Epithelial cell of proximal tubule (primary cell): ENCODE measurements at regions not wholly inside any gene's neighbourhood (a gene's known extent, or its start where the extent isn't known, plus 50 kb on each side); places are given as distances from the start of the nearest gene placed in this dataset.

Experiments
- DNase-seq: peaks from one replicate; pipeline ENCODE4 v3.0.0-alpha.2; 2011; ENCODE audit warnings: low read depth
- H3K4me3 ChIP-seq: 2 replicates; pipeline ENCODE4 v1.5.1; 2011; ENCODE audit warnings: low read depth, mild to moderate bottlenecking, low read length
- CTCF ChIP-seq: conservative IDR thresholded peaks from 2 replicates; pipeline ENCODE4 v1.5.1; 2012; ENCODE audit warnings: low read depth, mild to moderate bottlenecking, low read length

- H3K4me3 ChIP-seq, result no peak overlapping the region
- TF ChIP-seq CTCF, result no peak
- no peak for DNase-seq
Observed at GRCh38 chr5:105773241-105773640, 1897.5 kb downstream of the EFNA5 start.

DNA sequence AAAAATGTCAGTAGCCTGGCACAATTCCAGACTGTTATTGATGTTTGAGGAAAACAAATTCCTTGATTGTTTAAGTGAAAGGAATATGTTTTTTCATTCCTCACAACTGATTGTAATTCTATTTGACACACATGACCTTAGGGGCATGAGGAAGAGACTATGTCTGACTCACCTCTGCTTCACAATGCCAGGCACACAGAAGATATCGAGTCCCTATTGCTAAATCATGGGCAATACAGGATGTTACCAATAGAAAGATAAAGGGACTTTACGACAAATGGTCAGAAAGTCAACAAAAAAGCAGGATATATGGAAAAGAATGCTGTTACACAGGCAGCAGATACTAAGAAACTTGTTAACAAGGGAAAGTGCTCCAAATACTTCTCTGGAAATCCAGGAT lies 1903.5 kb downstream of the EFNA5 start:
- DNase-seq, result no peak
- TF ChIP-seq CTCF, result no peak
- H3K4me3 ChIP-seq, result no peak overlapping the region

- no peak for DNase-seq
- H3K4me3 ChIP-seq, result no peak overlapping the region
- TF ChIP-seq CTCF, result no peak
Observed at GRCh38 chr5:105762728-105763127, 1908.0 kb downstream of the EFNA5 start.

DNA sequence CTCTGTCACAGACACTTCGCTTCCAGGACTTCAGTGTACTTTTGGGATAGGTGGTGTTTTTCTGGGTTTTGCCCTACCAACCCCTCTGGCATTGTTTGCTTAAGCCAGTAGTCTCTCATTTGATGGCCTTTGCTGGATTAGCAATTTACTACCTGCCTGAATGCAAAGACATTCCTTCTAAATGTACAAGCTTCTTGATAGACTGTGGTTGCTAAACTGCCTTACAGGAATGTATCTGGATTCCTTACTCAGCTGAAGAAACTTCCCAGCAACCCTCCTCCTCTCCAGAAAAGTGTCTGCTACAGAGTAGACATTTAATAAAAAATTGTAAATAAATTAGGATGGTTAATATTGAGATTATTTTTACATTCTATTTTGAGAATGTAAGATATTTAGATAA lies 1916.7 kb downstream of the EFNA5 start:
- H3K4me3 ChIP-seq, result no peak overlapping the region
- TF ChIP-seq CTCF, result no peak
- no peak for DNase-seq

DNA sequence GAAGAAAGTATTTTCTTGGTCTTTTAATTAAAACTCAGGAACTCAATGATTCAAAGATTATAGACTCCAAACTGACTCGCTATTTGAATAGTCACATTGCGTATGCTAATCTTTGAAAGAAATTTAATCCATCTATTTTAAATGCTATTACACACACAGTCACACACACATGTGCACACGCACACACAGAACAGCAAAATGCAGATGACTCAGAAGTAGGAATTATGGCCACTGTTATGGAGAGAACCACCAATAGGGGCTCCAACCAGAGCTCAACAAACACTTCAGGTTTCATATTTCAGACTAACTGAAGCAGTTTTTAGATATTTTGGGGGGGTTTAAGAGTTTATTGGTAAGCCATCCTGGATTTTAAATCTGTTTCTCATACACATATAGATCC lies 1917.9 kb downstream of the EFNA5 start:
- TF ChIP-seq CTCF, result no peak
- DNase-seq, result no peak
- H3K4me3 ChIP-seq, result no peak overlapping the region

DNA sequence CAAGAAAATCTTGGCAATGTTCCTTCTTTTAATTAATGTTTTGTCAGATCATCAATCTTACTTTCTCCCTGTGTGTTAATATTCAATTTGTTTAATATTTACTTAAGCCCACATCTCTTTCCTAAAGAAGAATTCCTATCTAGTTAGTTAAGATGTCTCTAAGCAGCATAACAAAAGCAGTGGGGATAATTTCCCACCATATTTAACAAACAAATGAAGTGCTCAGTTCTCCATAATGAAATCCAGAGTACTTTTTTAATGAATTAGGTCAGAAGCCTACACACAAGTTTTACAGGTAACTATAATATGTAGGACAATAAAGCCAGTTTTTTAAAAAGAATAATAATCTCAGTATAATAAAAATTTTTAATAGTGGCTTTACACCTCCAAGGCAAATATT lies 1918.8 kb downstream of the EFNA5 start:
- DNase-seq, result no peak
- no peak for TF ChIP-seq CTCF
- H3K4me3 ChIP-seq, result no peak overlapping the region

GRCh38 chr5:105745111-105745510 lies 1925.6 kb downstream of the EFNA5 start:
- TF ChIP-seq CTCF, result no peak
- no peak overlapping the region for H3K4me3 ChIP-seq
- no peak for DNase-seq
